Prostate gland (tissue), 2 donors: ENCODE measurements at regions not wholly inside any gene's neighbourhood (a gene's known extent, or its start where the extent isn't known, plus 50 kb on each side); places are given as distances from the start of the nearest gene placed in this dataset.

Source experiments
- POLR2A ChIP-seq: fragments of 450-650 bp; IDR thresholded peaks from one replicate; pipeline ENCODE4 v1.6.1; 2016; ENCODE audit warnings: antibody characterized with exemption, mild to moderate bottlenecking
- POLR2AphosphoS5 ChIP-seq: sonication (generic); formaldehyde crosslinking; IDR thresholded peaks from one replicate; pipeline ENCODE4 v1.6.1; 2017; ENCODE audit warnings: antibody characterized with exemption
- TF ChIP-seq, protein P1 (sequence below), 4 experiments: fragments of 200-600 bp in 2 of 4; fragments of 450-650 bp in 2 of 4; sonication (generic) in 2 of 4; IDR thresholded peaks; 1 replicate in 3 of 4; 2 replicates in 1 of 4; pipeline ENCODE4 v1.5.1; 2016 to 2019; ENCODE audit warnings: antibody characterized with exemption in 4 of 4, mild to moderate bottlenecking in 2 of 4, moderate library complexity in 2 of 4

DNA sequence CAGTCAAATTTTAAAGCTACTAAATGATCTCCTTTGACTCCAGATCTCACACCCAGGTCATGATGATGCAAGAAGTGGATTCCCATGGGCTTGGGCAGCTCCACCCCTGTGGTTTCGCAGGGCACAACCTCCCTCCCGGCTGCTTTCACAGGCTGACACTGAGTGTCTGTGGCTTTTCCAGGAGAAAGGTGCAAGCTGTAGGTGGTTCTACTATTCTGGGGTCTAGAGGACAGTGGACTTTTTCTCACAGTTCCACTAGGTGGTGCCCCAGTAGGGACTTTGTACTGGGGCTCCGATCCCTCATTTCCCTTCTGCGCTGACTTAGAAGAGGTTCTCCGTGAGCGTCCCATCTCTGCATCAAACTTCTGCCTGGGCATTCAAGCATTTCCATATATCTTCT is 845.2 kb downstream of the PCDH18 start:
- TF ChIP-seq POLR2A, result no peak
- TF ChIP-seq, protein P1, sequence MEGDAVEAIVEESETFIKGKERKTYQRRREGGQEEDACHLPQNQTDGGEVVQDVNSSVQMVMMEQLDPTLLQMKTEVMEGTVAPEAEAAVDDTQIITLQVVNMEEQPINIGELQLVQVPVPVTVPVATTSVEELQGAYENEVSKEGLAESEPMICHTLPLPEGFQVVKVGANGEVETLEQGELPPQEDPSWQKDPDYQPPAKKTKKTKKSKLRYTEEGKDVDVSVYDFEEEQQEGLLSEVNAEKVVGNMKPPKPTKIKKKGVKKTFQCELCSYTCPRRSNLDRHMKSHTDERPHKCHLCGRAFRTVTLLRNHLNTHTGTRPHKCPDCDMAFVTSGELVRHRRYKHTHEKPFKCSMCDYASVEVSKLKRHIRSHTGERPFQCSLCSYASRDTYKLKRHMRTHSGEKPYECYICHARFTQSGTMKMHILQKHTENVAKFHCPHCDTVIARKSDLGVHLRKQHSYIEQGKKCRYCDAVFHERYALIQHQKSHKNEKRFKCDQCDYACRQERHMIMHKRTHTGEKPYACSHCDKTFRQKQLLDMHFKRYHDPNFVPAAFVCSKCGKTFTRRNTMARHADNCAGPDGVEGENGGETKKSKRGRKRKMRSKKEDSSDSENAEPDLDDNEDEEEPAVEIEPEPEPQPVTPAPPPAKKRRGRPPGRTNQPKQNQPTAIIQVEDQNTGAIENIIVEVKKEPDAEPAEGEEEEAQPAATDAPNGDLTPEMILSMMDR (IDR thresholded peaks at IDR 0.05), result no peak
- no peak for TF ChIP-seq POLR2AphosphoS5
